ENCODE measurements at regions not wholly inside any gene's neighbourhood (a gene's known extent, or its start where the extent isn't known, plus 50 kb on each side); places are given as distances from the start of the nearest gene placed in this dataset.

DNA sequence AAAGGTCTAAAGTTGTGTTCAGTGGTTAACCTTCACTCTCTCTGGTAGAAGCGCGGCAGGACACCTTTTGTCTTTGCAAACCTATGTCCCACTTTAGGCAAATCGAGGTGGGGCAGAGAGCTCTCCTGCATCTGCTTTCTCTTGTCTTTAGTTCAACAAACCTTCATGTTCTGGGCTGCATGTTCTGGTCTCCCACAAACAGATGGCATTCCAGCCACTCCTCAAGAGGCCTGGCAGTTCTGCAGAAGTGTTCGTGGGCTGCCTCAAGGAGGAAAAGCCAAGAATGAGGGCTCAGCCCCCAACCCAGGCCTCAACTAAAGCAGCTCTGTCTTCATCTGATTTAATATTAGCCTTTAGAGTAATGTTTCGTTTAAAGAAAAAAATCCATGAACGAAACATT lies 82.2 kb downstream of the SOD2 start:
- TF ChIP-seq, protein P1, sequence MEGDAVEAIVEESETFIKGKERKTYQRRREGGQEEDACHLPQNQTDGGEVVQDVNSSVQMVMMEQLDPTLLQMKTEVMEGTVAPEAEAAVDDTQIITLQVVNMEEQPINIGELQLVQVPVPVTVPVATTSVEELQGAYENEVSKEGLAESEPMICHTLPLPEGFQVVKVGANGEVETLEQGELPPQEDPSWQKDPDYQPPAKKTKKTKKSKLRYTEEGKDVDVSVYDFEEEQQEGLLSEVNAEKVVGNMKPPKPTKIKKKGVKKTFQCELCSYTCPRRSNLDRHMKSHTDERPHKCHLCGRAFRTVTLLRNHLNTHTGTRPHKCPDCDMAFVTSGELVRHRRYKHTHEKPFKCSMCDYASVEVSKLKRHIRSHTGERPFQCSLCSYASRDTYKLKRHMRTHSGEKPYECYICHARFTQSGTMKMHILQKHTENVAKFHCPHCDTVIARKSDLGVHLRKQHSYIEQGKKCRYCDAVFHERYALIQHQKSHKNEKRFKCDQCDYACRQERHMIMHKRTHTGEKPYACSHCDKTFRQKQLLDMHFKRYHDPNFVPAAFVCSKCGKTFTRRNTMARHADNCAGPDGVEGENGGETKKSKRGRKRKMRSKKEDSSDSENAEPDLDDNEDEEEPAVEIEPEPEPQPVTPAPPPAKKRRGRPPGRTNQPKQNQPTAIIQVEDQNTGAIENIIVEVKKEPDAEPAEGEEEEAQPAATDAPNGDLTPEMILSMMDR (IDR thresholded peaks at IDR 0.05) = no peak
- no peak for TF ChIP-seq POLR2A (IDR thresholded peaks at IDR 0.05)
